GM18861 (cell line): ENCODE measurements at regions not wholly inside any gene's neighbourhood (a gene's known extent, or its start where the extent isn't known, plus 50 kb on each side); places are given as distances from the start of the nearest gene placed in this dataset.

Experiments
- ATAC-seq: cut with Tn5 transposase; IDR thresholded peaks from one replicate; pipeline ENCODE4 v1.9.1; 2021; ENCODE audit not compliant: unreplicated experiment

DNA sequence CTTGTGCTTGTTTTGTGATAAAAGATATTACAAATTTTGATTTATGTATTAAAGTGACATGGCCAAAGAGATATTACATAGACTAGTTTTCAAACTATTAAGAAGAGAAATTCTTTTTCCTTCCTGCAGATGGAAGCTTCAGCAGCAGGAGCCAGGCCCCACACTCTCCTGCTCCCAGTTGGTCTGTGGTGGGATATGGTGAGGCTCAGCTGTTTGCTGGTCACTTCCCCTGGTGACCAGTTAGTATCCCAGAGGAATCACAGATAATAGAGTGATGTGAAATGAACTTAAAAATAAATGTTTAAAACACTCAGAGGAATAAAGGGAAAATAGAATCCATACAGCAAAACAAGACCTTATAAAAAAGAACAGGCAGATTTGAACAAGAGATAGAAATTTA lies 154.7 kb downstream of the KTN1 start:
- no peak for ATAC-seq

DNA sequence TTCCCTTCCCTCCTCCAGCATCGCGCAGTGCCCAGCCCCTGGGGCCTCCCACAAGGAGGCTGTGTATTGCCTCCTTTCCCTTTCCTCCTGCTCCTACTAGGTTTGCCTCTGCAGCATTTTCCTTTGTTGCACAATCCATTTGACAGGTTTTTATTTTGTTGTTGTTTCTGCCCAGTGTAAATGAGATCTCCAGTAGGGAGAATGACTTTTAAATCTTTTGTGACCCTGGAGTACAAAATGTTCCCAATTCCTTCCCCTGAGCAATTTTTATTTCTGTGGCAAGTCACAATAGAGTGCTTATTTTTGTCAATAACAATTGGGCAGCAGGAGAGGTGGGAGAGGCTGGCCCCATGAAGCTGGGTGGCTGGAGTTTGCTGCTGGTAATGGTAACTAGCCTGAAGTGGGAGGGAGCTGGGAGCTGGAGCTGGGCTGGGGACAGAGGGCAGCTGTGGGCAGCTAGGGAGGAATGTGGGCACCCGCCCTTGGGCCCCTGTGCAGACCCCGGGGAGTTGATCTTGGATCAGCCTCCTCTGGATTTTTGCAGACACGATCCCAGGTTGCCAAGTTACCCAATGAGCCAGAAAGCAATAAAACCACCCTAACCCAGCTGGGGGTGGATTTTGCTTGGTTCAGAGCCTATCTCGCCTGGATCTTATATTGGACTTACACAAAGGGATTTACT lies 160.1 kb downstream of the KTN1 start:
- ATAC-seq, result no peak

DNA sequence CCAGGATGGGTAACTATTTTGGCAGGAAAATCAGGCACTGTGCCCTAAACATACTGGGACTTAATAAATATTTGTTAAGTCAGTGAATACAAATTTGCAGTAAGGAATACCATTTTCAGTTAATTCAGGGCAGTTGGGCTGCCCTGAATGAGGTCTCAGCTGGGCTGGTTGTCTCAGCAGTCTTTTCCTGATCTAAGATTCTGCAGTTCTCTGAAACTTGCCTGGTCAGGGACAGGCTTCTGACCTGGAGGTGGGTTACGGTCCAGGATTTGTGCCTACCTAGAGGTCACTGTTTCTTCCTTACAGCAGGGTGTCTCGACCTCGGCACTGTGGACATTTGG lies 160.6 kb downstream of the KTN1 start:
- ATAC-seq, result no peak

DNA sequence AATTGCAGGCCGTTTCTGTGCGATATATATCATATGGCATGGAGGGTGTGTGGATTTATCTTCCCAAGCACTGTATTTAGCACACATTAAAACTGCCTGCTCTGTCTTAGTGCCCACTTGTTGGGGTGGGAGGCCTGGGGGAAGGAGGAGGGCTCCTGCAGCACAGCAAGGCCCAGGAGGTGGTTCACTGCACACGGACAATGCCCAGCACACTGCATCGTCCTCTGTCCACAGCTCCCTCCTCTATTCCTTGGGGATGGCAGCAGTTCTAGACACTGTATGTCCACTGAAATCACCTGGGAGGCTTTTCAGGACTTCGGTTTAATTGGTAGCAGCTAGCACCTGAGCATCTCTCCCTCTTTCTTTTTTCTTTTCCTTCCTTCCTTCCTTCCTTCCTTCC lies 161.2 kb downstream of the KTN1 start:
- no peak for ATAC-seq

DNA sequence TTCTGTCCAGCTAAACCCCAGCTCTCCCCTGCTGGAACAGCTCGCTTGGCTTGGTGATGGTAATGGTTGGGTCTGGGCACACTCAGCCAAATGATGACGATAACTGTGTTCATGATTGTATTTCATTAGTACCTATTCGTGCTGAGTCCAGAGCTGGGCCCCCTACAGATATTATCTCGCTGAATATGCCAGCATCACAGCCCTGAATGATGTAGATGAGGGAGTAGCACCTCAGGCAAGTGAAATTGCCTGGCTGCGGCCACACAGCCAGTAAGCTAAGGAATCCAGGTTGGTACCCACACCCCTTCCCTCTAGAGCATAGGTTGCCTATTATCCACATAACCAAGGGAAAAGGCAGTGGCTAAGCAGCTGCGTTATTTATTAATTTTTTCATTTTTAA lies 163.5 kb downstream of the KTN1 start:
- no peak for ATAC-seq

DNA sequence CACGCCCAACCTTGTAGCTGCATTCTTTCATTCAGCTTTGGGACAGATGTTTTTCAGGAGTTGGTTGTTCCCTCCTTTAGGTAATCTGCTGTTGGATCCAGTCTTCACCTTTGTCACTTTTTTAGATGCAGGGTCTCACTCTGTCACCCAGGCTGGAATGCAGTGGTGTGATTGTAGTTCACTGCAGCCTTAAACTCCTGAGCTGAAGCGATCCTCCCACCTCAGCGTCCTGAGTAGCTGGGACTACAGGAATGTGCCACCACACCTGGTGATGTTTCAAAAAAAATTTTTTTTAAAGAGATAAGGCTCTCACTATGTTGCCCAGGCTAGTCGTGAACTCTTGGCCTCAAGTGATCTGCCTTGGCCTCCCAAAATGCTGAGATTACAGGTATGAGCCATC lies 164.3 kb downstream of the KTN1 start:
- no peak for ATAC-seq

DNA sequence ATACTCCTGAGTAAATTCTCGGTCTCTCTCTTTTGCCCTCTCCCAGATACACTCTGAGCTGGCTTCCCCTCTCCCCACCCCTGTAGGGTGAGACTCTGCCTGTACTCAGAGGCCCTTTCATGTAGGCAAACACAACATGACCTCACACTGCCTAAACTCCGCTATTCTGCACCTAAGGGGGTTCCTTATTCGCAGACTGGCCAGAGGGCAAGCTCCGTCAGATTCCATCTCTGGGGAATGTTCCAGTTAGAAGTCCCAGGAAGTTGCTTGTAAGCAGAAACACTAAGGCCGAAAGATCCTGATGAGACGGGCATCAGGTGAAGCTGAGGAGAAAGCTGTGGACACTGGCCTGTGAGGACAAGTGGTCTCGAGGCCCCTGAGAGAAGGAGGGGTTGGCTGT lies 165.9 kb downstream of the KTN1 start:
- no peak for ATAC-seq

DNA sequence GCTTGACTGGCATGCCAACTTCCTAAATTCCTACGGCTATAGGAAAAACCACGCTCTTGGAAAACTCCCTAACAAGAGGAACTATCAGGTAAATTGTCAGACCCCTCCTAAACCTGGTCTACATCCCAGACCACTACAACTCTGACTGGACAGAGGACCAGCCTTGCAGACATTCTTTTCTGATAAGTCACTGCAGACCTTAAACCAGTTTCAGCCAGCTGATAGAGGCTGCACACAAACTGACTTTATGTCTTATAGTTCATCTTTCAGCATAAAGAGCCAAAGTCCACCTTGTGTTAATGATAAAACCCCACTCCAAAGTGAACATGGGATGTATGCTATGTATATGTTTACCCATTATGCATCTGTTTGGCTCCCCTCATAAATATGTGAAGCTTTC lies 166.6 kb downstream of the KTN1 start:
- ATAC-seq, result no peak

DNA sequence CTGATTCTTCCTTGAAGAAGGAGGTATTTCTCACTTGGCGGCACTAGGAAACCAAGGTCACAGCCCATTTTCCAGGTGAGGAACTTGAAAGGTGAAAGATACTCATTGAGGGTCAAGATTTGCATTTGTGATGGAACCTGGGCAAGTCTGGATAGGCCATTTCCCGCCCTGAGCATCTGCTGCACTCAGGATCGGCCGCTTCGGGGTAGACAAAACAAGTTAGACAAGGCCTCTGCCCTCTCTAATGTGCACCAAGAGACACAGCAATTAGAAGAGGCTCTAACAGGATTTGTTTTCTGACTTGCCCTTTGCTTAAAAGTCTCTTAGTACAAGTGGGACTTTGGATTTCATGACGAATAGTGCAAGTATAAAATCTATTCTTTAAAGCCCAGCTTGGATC lies 167.2 kb downstream of the KTN1 start:
- ATAC-seq, result no peak

DNA sequence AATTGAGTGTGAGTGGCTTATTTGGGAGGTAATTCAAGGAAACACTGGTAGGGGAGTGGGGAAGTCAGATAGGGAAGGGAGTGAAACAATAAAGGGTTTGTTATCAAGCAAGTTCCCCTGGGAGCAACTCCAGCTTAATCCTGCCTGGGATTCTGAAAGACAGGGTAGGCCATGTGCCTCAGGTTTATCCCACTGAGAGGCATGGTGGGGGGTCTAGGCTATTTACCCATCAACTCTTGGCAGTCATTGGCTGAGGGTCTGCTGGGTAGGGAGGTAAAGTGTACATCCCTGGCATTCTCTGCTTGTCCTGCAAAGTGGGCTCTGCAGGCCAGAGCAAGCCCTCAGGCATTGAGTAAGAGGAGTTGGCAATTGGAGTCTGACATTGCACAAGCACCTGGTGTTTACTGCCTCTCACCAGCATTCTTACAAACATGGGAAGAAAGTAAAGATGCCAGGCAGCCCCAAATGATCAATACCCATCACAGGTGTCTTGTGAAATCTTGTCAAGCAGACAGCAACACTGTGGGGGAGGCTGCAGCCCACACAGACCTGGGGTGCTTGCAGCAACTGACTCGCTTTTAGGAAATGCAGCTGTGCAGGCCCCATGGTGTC lies 169.3 kb downstream of the KTN1 start:
- no peak for ATAC-seq

DNA sequence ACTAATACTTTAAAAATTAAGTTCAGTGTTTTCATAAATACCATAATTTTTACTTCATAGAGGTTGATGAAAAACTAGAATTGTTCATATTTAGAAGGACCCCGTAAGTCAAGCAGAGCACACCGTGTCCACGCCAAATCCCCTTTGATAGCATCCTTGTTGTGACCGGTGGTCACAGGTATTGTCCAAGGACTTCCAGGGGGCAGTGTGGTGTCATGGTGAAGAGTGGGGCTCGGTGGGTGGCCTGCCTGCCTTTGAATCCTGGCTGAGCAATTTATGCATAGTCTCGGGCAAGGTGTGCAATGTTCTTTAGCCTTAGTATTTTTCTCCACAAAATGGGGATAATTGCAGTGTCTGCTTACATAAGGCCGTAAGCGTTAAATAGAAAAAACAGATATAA lies 169.9 kb downstream of the KTN1 start:
- ATAC-seq, result no peak

DNA sequence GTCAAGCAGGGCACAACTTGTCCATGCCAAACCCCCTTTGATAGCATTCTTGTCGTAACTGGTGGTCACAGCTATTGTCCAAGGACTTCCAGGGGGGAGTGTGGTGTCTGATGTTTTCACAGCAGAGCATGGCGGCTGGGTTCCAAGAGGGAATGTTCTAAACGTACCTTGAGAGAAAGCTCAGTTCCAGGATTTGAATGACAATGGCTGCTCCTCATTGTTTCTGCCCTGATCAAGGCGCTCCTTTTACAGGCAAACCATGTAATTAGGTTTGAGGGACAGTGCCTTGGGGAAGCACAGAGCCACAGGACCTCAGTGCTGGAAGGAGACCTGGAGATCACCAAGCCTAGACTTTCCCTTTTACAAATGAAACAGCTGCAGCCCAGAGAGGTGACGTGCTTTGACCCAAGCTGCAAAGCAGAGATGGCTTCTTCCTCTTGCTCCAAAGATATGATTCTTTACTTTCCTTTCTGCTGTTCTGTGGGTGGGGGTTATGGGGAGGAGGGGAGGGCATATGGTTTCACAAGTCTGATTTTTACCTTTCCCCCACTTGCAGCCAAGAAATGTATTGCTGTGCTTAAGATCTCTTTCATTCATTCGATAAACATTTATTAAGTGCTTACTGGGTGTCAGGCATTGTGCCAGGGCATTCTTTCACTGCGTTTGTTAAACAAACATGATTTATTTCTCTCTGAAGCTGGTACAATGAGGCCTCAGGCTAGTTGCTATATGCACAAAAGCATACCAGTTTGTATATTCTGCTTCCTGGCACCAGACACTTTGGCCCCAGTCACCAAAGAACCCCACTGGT lies 172.8 kb downstream of the KTN1 start:
- no peak for ATAC-seq

DNA sequence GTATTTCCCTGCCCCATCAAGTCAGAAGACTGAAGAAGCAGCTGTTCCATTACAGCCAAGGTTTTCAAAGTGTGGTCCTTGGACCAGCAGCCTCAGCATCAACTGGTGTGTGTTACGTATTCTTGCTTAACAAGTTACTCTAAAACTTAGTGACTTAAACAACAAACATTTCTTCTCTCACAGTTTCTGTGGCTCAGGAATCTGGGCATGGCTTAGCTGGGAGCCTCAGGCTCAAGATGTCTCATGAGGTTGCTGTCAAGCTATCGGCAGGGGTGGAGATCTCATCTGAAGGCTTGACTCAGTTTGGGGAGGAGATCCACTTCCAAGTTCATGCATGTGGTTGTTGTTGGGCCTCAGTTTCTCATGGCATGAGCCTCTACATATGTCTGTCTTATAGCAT lies 174.5 kb downstream of the KTN1 start:
- ATAC-seq, result no peak

DNA sequence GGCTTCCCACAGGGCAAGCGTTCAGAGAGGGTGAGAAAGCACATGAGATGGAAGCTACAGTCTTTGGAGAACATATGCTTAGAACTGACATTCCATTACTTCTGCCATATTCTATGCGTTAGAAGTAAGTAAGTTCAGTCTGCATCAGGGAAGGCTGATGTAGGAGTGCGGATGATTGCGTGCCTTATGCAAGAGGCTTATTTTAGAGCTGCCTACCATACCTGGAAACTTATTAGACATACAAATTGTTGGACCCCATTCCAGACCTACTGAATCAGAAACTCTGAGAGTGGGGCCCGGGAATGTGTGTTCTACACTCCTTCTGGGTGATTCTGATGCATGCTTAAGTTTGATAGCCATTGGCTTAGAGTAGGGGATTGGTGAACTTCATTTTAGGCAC lies 174.9 kb downstream of the KTN1 start:
- ATAC-seq, result no peak

DNA sequence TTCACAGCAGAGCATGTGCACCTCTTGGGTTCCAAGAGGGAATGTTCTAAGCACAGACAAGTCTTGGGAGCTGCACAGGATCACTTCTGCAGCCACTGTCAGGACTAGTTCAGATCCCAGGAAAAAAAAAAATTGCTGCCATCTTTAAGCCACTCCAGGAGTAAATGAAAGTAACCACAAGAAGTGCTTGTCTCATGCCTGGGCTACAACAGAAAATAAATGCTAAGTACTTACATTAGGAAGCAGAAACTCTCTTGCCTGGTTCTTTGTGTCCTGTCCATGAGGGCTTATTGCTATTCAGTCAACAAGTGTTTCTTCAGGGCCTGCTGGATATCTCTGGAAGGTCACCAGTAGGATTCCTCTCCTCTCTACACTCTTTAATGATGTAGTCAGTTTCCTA lies 176.1 kb downstream of the KTN1 start:
- no peak for ATAC-seq

DNA sequence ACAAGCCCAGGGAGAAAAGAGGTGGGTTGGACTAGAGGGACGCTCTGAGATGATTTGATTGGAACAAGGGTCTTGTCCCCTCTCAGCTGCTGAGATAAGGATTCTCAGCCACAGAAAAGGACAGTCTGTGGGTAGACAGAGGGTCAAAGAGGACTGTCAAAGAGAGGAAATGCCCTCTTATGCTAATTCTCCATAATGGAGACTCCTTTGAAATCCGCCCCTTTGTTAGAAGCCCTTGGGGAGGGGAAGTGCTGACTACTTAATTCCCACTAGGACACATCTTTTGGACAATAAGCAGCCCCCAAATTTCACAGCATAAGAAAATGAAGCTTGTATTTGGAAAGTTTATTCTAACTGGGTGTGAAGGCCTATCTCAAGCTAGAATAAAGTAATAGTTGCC lies 176.6 kb downstream of the KTN1 start:
- ATAC-seq, result no peak

DNA sequence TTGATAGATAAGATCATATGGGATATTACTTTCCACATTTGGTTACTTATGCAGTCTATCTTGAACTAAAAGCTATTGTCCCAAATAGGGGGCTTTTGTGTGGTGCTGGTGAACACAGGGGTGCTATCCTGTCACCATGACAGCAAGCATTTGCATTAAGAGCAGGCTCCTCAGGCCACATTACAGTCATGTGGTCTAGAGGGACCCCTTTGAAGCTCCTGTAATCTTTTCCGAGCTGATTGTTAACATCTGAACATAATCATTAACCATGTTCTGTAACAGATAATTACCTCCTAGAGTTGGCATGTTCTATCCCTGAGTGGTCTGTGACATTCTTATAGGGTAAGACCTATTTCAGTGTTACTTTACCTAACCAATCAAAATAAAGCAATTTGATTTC lies 178.8 kb downstream of the KTN1 start:
- ATAC-seq, result no peak

DNA sequence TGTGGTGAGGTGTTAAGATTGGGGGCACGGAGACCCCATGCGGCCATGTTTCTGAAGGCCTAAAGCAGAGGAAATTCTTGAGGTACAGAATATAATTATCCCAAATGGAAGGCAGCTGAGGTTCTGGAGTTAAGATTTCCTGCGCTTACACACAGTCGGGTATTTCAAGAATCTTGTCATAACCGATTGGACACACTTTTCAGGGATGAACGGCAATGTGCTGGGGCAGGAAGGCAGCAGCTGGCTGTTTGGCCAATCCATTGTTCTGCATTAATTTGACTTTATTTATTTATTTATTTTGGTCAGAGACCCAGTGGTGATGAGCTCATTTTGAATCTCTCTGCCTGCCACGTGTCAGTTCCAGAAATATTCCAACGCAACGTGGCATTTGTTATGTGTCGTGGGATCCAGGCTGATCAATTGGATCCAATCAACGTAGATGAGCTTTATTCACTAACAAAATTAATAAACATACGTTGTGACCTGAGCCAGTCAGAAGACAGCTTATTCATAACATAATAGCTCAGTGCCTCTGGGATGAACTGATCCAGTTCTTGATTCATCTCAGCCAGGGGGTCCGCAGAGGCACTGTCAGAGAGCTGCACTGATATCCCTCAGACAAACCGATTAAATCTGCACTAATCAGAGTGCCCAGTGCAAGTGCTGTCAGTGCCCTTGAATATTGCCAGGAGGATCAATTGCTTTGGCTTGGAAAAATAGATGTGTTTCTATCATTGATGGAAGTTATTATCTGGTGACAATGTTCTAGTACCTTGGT lies 181.0 kb downstream of the KTN1 start:
- ATAC-seq, result no peak

DNA sequence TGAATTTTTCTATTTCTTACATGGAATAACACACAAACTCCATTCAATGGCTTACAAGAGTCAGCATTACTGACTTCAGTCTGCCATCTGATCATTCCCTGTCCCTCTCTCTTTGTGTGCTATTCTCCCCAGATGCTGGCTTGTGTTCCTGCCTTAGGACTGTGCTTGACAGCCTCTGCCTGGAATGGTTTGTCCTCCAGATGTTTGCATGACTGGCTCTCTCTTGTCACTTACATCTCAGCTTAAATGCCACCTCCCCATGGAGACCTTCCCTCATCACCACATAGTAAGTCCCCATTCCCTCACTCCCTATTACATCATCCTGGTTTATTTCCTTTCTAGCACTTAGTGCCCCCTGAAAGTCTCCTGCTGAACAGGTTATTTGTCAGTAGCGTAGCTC lies 181.6 kb downstream of the KTN1 start:
- no peak for ATAC-seq

DNA sequence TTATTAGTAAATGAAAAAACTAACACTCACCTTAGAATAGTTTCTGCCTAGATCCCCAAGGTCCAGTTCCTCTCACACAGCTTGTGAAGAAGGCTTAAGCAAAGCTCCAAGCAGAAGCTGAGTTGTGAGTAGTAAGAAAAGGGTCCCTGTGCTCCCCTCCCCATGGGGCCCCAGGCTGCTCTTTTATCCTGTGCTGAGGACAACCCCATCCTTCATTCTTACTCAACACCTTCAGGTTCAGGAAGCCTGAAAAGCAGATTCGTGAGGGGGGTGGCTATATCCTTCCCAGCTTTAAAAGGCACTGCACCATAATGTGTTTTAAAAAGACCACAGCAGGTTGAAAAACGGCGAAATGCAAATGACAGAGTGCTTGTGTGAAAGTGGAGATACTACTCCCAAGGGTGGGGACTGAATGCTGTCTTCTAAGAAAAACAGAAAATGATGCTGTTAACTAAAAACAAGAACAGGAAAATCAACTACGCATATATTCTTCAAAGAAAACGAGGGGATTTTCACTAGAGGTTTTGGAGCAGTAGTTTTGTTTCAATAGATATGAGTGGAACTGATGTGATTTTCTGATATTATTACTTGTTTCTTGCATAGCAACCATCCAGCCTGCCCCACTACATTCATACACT lies 182.7 kb downstream of the KTN1 start:
- no peak for ATAC-seq

DNA sequence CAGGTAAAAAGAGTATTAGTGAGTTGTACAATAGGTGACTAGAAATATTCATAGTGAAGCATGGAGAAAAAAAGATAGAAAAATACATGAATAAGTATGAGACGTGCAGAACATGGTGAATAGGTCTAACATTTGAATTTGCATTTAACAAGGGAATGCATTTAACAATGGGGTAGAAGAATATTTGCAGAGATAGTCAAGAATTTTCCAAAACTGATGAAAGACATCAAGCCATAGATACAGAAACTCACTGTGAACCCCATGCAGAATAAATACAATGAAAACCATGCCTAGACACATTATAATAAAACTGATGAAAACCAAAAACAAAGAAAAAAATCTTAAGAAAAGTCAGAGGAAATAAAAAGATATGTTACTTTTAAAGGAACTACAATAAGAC lies 184.8 kb downstream of the KTN1 start:
- ATAC-seq, result no peak
